GM23248 (cell line): ENCODE measurements at regions not wholly inside any gene's neighbourhood (a gene's known extent, or its start where the extent isn't known, plus 50 kb on each side); places are given as distances from the start of the nearest gene placed in this dataset.

Experiments
- EZH2 ChIP-seq: fragments of 200-600 bp; sonication (generic); IDR thresholded peaks from 2 replicates; pipeline ENCODE4 v1.6.1; 2018; ENCODE audit warnings: antibody characterized with exemption, mild to moderate bottlenecking; ENCODE audit not compliant: insufficient read depth, poor library complexity, severe bottlenecking
- EZH2phosphoT487 ChIP-seq: fragments of 200-600 bp; sonication (generic); IDR thresholded peaks from 2 replicates; pipeline ENCODE4 v1.6.1; 2018; ENCODE audit warnings: antibody characterized with exemption, moderate library complexity, mild to moderate bottlenecking, low read depth; ENCODE audit not compliant: insufficient read depth

- TF ChIP-seq EZH2 (no peak), EZH2phosphoT487 (no peak)
Measured at GRCh38 chr14:44639781-44640385, 132.8 kb upstream of the FSCB start.
